Smooth muscle cell (in vitro differentiated cells): ENCODE measurements at regions not wholly inside any gene's neighbourhood (a gene's known extent, or its start where the extent isn't known, plus 50 kb on each side); places are given as distances from the start of the nearest gene placed in this dataset.

ENCODE experiments used
- DNase-seq: peaks from one replicate; lab custom pipeline; 2025; ENCODE audit not compliant: unreplicated experiment; lab: John Stamatoyannopoulos, UW
- H2AFZ ChIP-seq: fragments of 200-600 bp; sonication (generic); 2 replicates; pipeline ENCODE4 v1.6.0; 2016; ENCODE audit warnings: antibody characterized with exemption, low read depth, mild to moderate bottlenecking
- H3F3A ChIP-seq: fragments of 200-600 bp; sonication (generic); 2 replicates; pipeline ENCODE4 v1.6.0; 2017; ENCODE audit warnings: antibody characterized with exemption, low read depth
- H3K27ac ChIP-seq: fragments of 200-600 bp; sonication (generic); 2 replicates; pipeline ENCODE4 v1.5.1; 2016; ENCODE audit warnings: low read depth, mild to moderate bottlenecking
- H3K27me3 ChIP-seq: fragments of 200-600 bp; sonication (generic); 2 replicates; pipeline ENCODE4 v1.6.1; 2016; ENCODE audit warnings: low read depth, mild to moderate bottlenecking
- H3K36me3 ChIP-seq: fragments of 200-600 bp; sonication (generic); 2 replicates; pipeline ENCODE4 v1.5.1; 2016; ENCODE audit warnings: low read depth
- H3K4me1 ChIP-seq: fragments of 200-600 bp; sonication (generic); 2 replicates; pipeline ENCODE4 v1.5.1; 2016; ENCODE audit warnings: low read depth
- H3K4me2 ChIP-seq: fragments of 200-600 bp; sonication (generic); 2 replicates; pipeline ENCODE4 v1.6.0; 2016; ENCODE audit warnings: mild to moderate bottlenecking
- H3K4me3 ChIP-seq: fragments of 200-600 bp; sonication (generic); 2 replicates; pipeline ENCODE4 v1.5.1; 2016; ENCODE audit warnings: mild to moderate bottlenecking
- H3K79me2 ChIP-seq: fragments of 200-600 bp; sonication (generic); 2 replicates; pipeline ENCODE4 v1.6.0; 2016; ENCODE audit warnings: low read depth, mild to moderate bottlenecking
- H3K9ac ChIP-seq: fragments of 200-600 bp; sonication (generic); 2 replicates; pipeline ENCODE4 v1.6.0; 2016; ENCODE audit warnings: low read depth
- H3K9me3 ChIP-seq: fragments of 200-600 bp; sonication (generic); replicated peaks from 2 replicates; pipeline ENCODE4 v1.5.1; 2016; ENCODE audit warnings: low read depth
- H4K20me1 ChIP-seq: fragments of 200-600 bp; sonication (generic); 2 replicates; pipeline ENCODE4 v1.6.0; 2016; ENCODE audit warnings: low read depth
- WGBS: methylation state at CpG from one replicate; pipeline ENCODE4 v1.1.7; 2016; ENCODE audit warnings: low lambda C conversion rate; 5-methylcytosine and 5-hydroxymethylcytosine counted together
- TF ChIP-seq, protein P1 (sequence below): fragments of 200-600 bp; sonication (generic); IDR thresholded peaks from 2 replicates; pipeline ENCODE4 v1.5.1; 2017; ENCODE audit warnings: borderline replicate concordance, mild to moderate bottlenecking, antibody characterized with exemption; ENCODE audit not compliant: insufficient read depth, poor library complexity, severe bottlenecking

DNA sequence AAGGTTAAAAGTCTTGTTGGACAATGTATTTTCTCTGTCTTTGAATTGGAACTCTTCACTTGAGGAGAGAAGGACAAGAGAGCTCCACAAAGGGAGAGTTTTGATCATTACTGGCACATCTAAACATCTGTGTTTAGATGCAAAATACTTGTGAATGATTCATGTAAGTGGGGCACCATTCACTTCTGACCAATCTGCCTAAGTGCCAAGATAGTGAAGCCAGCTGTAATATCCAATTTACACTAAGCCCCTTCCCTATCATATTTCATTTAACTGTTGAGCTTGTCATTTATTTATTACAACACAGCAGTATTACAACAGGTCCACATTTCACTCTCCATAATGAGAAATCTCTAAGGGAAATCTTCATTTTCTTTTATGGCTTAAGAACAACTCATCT is 832.3 kb upstream of the GOT2 start:
- H3K4me2 ChIP-seq: no peak overlapping the region
- H3K36me3 ChIP-seq: no peaks in the 10 kb centered on the region
- H3F3A ChIP-seq: no peaks in the 10 kb centered on the region
- H3K9ac ChIP-seq: no peak overlapping the region
- TF ChIP-seq, protein P1, sequence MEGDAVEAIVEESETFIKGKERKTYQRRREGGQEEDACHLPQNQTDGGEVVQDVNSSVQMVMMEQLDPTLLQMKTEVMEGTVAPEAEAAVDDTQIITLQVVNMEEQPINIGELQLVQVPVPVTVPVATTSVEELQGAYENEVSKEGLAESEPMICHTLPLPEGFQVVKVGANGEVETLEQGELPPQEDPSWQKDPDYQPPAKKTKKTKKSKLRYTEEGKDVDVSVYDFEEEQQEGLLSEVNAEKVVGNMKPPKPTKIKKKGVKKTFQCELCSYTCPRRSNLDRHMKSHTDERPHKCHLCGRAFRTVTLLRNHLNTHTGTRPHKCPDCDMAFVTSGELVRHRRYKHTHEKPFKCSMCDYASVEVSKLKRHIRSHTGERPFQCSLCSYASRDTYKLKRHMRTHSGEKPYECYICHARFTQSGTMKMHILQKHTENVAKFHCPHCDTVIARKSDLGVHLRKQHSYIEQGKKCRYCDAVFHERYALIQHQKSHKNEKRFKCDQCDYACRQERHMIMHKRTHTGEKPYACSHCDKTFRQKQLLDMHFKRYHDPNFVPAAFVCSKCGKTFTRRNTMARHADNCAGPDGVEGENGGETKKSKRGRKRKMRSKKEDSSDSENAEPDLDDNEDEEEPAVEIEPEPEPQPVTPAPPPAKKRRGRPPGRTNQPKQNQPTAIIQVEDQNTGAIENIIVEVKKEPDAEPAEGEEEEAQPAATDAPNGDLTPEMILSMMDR: no peak
- H3K4me3 ChIP-seq: no peak overlapping the region
- H3K9me3 ChIP-seq: no peaks in the 10 kb centered on the region
- H3K4me1 ChIP-seq: no peaks in the 10 kb centered on the region
- H3K79me2 ChIP-seq: no peaks in the 10 kb centered on the region
- DNase-seq: no peak
- no peaks in the 10 kb centered on the region for H4K20me1 ChIP-seq
- no peaks in the 10 kb centered on the region for H3K27me3 ChIP-seq
- H2AFZ ChIP-seq: no peak overlapping the region
- H3K27ac ChIP-seq: no peak overlapping the region

DNA sequence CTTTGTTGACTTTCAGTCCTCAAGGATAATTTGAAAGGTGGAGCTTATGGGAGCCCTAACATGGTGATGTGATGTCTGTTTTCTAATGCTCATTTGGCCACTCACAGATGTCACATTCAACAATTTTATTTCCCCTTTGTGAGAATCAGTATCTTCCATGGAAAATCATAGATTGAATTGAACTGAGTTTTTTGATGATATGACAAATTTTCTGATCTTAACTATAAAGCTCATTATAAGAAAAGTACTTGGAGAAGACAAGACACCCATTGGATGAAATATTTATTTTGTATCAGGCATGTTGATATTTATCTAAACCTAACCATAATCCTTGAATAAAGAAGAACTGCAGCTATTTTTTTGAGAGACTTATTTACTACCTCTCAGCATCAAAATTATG is 824.6 kb upstream of the GOT2 start:
- Histone ChIP-seq H3K79me2 (no peaks in the 10 kb centered on the region), H3F3A (no peaks in the 10 kb centered on the region), H3K27ac (no peak overlapping the region), H3K9me3 (no peaks in the 10 kb centered on the region), H3K4me3 (no peak overlapping the region), H3K4me1 (no peaks in the 10 kb centered on the region), H4K20me1 (no peaks in the 10 kb centered on the region), H3K36me3 (no peaks in the 10 kb centered on the region), H3K4me2 (no peak overlapping the region), H2AFZ (no peak overlapping the region), H3K9ac (no peak overlapping the region), H3K27me3 (no peaks in the 10 kb centered on the region)
- no peak for DNase-seq
- TF ChIP-seq, protein P1: no peak

DNA sequence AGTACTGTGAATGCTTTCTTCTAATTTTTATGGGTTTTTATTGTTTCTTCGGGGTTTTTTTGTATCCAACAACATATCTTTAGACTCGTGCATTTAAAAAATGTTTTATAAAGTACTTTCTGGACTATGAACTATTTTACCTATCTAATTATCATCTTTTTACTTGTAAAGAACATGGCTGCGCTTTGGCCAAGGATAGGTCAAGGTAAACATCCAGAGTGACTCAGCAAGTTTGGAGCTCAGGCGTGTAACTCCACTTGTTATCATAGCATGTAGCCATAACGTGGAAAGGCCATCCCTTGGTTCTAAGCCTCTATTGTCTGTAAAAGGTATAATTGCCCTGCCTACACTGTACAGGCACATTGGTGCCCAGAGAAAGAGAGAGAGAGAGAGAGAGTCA is 818.0 kb upstream of the GOT2 start:
- H3K9ac ChIP-seq: no peak overlapping the region
- no peaks in the 10 kb centered on the region for H3K79me2 ChIP-seq
- H3K4me2 ChIP-seq: no peak overlapping the region
- WGBS: 87% methylated on average over 5 of the region's 5 CpGs
- H3K36me3 ChIP-seq: no peaks in the 10 kb centered on the region
- no peak overlapping the region for H2AFZ ChIP-seq
- TF ChIP-seq, protein P1: no peak
- no peak for DNase-seq
- H4K20me1 ChIP-seq: no peaks in the 10 kb centered on the region
- H3K4me1 ChIP-seq: no peaks in the 10 kb centered on the region
- H3K4me3 ChIP-seq: no peak overlapping the region
- H3K9me3 ChIP-seq: no peaks in the 10 kb centered on the region
- H3F3A ChIP-seq: no peaks in the 10 kb centered on the region
- no peak overlapping the region for H3K27ac ChIP-seq
- no peaks in the 10 kb centered on the region for H3K27me3 ChIP-seq

DNA sequence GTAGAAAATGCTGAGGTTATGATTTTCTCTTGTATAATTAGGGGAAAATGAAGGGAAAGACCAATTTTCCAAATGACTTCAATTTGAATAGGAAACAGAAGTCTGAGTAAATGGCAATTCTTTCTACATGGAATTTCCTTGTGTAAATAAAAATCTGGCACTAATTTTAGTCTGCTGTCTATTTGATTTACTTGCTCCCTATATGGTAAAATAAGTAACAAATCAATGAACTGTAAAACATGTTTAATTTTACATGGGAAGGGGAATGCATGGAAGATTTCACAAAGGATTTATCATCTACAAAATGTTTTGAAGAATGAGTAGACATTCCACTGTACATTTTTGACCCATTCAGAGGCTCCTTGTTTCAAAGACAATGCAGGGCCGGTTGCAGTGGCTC is 811.6 kb upstream of the GOT2 start:
- H3K4me2 ChIP-seq: no peak overlapping the region

More for the DNA sequence above, 811.6 kb upstream of the GOT2 start:
- Histone ChIP-seq H2AFZ (no peak overlapping the region), H3K79me2 (no peaks in the 10 kb centered on the region), H3K9me3 (no peaks in the 10 kb centered on the region), H3K27me3 (no peaks in the 10 kb centered on the region), H3F3A (no peaks in the 10 kb centered on the region), H3K4me3 (no peak overlapping the region), H3K4me1 (peaks cover 5% of the 10 kb centered on the region), H3K9ac (no peak overlapping the region), H3K27ac (no peak overlapping the region), H4K20me1 (no peaks in the 10 kb centered on the region), H3K36me3 (no peaks in the 10 kb centered on the region)
- DNase-seq: no peak
- 96% methylated on average over 1 of the region's 1 CpG for WGBS
- TF ChIP-seq, protein P1: no peak
